ENCODE measurements at regions not wholly inside any gene's neighbourhood (a gene's known extent, or its start where the extent isn't known, plus 50 kb on each side); places are given as distances from the start of the nearest gene placed in this dataset.

DNA sequence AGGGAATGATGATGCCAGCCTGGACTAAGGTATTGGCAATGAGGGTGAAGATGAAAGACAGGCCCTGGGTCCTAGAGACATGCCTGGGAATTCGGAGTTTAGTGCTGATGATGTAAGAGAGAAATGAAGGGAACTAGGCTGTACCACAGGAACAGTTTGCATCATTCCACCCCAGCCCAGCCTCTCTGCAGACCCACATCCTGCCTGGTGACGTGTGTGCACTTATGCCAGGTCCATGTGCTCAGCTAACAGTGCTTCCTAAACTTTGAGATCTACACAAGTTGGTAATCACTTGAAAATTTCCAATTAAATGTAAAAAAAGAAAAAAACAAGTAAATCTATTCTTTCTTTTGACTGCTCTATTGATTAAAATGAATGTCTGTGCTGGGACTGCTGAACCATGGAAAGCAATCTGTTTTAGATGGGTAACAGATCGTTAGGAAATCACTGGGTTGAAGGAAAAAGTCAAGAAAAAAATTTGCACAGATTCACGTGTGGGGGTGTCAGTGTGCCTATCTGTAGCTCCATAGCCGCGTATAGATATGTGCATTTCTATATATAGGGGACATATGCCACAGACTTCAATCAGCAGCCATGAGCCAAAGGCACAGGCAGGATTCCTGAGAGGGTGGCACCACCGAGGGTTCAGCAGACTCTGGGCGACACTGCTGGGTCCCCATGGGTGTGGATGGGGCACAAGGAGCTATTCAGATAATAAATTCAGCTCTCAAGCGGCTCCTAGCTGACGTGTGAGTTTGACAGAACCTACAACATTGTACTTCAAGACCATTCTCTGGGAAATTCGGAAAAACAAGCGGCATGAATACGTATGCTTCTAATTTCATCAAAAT is 131.1 kb upstream of the OPCML start:
- Histone ChIP-seq H3K9ac (ENCODE audit: low read length) (no peak overlapping the region), H3K27ac (ENCODE audit: low read depth, low read length) (no peak overlapping the region)

DNA sequence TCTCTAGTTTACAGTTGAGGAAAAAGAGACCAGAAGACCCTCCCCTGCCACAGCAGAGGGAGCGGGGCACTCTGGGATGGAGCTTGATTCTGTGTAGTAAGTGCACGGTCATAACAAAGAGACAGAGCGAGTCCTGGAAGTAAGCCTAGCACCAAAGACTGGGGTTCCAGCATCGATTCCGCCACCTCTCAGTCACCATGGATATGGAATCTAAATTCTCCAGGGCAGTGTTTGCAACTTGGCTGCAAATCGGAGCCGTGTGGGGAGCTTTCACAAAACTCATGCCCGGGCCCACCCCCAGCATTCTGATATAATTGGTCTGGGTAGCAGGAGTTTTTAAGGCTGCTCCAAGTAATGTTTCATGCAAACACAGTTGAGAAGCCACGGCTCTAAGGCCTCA is 129.5 kb upstream of the OPCML start:
- Histone ChIP-seq H3K27ac (ENCODE audit: low read depth, low read length) (no peak overlapping the region), H3K9ac (ENCODE audit: low read length) (no peak overlapping the region), H3K9me3 (ENCODE audit: control insufficient read depth, insufficient read depth, low read depth, low read length) (no peaks in the 10 kb centered on the region), H3K4me3 (ENCODE audit: low read depth, low read length) (no peak overlapping the region), H3K36me3 (ENCODE audit: control insufficient read depth, insufficient read depth, low read length) (no peaks in the 10 kb centered on the region), H3K27me3 (ENCODE audit: control insufficient read depth, insufficient read depth, low read length) (peaks cover 5% of the 10 kb centered on the region; the same call in 1 of the 2 replicates), H3K4me1 (ENCODE audit: control insufficient read depth, insufficient read depth, low read length) (peaks cover 21% of the 10 kb centered on the region)

More for the DNA sequence above, 131.1 kb upstream of the OPCML start:
- Histone ChIP-seq H3K9me3 (ENCODE audit: control insufficient read depth, insufficient read depth, low read depth, low read length) (no peaks in the 10 kb centered on the region), H3K36me3 (ENCODE audit: control insufficient read depth, insufficient read depth, low read length) (no peaks in the 10 kb centered on the region), H3K27me3 (ENCODE audit: control insufficient read depth, insufficient read depth, low read length) (peaks cover 5% of the 10 kb centered on the region; the same call in 1 of the 2 replicates), H3K4me3 (ENCODE audit: low read depth, low read length) (no peak overlapping the region), H3K4me1 (ENCODE audit: control insufficient read depth, insufficient read depth, low read length) (peaks cover 21% of the 10 kb centered on the region)

DNA sequence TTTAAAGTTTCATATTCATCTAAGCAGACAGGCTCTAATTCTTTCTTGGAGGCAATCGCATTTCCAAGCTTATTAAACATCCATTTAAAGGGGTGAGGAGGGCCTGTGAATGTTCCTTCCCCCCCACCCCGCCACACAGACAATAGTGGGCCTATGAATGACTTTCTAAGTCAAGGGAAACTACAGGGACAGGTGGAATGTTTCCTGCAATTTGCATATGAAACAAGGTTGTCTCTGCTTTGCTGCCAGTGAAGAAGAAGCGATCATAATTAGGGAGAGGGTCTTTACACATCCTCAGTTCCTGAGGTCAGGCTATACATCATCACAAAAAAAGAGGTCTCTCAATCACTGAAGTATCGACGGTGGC is 127.9 kb upstream of the OPCML start:
- Histone ChIP-seq H3K4me3 (ENCODE audit: low read depth, low read length) (no peak overlapping the region), H3K4me1 (ENCODE audit: control insufficient read depth, insufficient read depth, low read length) (peaks cover 21% of the 10 kb centered on the region), H3K9ac (ENCODE audit: low read length) (no peak overlapping the region), H3K27me3 (ENCODE audit: control insufficient read depth, insufficient read depth, low read length) (peaks cover 5% of the 10 kb centered on the region; the same call in 1 of the 2 replicates), H3K27ac (ENCODE audit: low read depth, low read length) (no peak overlapping the region), H3K36me3 (ENCODE audit: control insufficient read depth, insufficient read depth, low read length) (no peaks in the 10 kb centered on the region), H3K9me3 (ENCODE audit: control insufficient read depth, insufficient read depth, low read depth, low read length) (no peaks in the 10 kb centered on the region)

DNA sequence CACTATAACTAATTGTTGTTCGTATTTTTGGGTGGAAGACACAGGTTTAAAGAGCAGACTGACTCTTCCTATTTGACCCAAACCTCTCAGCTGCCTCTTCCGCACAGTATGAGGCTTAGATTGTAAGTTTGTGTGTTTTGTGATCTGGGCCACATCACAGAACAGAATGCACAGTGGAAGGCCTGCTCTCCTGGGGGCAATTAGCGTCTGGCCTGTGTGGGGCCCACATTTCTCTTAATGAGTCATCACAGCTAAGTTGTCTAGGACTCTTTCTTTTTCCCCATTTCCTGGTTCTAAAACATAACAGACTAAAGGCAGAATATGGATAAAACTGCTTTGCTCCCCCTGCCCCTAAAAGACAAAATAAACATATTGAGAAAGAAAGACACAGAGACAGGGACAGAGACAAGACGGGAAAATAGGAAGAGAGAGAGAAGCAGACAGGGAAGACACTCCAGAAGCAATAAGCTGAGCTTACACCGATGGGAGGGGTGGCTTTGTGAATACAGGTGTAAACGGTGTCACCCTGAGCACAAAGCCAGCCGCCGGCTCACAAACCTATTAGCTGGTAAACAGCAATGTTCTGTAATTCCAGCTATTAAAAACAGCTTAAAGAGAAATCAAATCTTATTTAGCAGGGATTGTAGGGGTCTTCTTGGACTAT is 127.4 kb upstream of the OPCML start:
- Histone ChIP-seq H3K9me3 (ENCODE audit: control insufficient read depth, insufficient read depth, low read depth, low read length) (no peaks in the 10 kb centered on the region), H3K9ac (ENCODE audit: low read length) (no peak overlapping the region), H3K4me3 (ENCODE audit: low read depth, low read length) (no peak overlapping the region), H3K27ac (ENCODE audit: low read depth, low read length) (no peak overlapping the region), H3K4me1 (ENCODE audit: control insufficient read depth, insufficient read depth, low read length) (peaks cover 21% of the 10 kb centered on the region), H3K27me3 (ENCODE audit: control insufficient read depth, insufficient read depth, low read length) (peaks cover 5% of the 10 kb centered on the region; the same call in 1 of the 2 replicates), H3K36me3 (ENCODE audit: control insufficient read depth, insufficient read depth, low read length) (no peaks in the 10 kb centered on the region)

DNA sequence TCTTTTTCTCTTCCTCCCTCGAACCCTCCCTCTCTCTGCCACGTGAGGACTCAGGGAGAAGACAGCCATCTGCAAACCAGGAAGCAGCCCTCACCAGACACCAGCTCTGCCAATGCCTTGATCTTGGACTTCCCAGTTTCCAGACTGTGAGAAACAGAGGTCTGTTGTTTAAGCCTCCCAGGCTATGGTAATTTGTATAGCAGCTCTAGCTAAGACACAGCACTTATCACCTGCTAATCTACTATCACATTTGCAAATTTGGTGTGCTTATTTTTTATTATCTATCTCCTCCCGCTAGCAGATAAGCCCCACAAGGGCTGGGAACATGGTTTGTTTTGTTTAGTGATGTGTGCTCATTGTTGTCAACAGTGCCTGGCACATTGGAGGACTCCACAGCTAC is 124.8 kb upstream of the OPCML start:
- H3K9ac ChIP-seq (ENCODE audit: low read length), result no peak overlapping the region
- H3K9me3 ChIP-seq (ENCODE audit: control insufficient read depth, insufficient read depth, low read depth, low read length), result no peaks in the 10 kb centered on the region
- H3K4me3 ChIP-seq (ENCODE audit: low read depth, low read length), result no peak overlapping the region
- peaks cover 21% of the 10 kb centered on the region for H3K4me1 ChIP-seq (ENCODE audit: control insufficient read depth, insufficient read depth, low read length)
- no peak overlapping the region for H3K27ac ChIP-seq (ENCODE audit: low read depth, low read length)
- no peaks in the 10 kb centered on the region for H3K36me3 ChIP-seq (ENCODE audit: control insufficient read depth, insufficient read depth, low read length)
- H3K27me3 ChIP-seq (ENCODE audit: control insufficient read depth, insufficient read depth, low read length), result no peaks in the 10 kb centered on the region

DNA sequence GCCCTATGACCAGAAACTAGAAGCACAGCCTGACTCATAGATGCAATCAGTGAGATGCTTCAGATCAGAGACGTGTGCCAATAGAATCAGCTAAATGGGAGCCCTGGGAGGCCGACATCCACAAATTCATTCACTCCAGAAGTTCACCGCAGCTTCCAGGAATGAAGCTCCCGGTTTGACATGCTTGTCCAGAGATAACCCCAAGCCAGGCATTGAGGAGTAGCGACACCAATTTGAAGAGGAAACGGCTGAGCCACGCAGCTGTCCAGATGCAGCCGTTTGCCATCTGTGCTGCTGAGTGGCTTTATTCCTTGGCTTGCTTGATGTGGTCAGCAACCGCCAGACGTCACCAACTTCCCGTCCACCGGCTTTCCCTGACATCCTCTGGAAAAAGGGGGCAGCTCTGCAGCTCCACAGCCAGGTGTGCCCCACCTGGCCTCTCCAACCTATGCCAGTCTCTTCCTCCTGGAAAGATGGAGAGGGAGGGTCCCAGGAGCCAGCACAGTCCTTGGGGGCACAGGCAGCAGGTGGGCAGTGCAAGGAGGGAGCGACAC is 123.9 kb upstream of the OPCML start:
- Histone ChIP-seq H3K9ac (ENCODE audit: low read length) (no peak overlapping the region), H3K4me3 (ENCODE audit: low read depth, low read length) (no peak overlapping the region), H3K4me1 (ENCODE audit: control insufficient read depth, insufficient read depth, low read length) (peaks cover 21% of the 10 kb centered on the region), H3K27me3 (ENCODE audit: control insufficient read depth, insufficient read depth, low read length) (no peaks in the 10 kb centered on the region), H3K9me3 (ENCODE audit: control insufficient read depth, insufficient read depth, low read depth, low read length) (no peaks in the 10 kb centered on the region), H3K27ac (ENCODE audit: low read depth, low read length) (no peak overlapping the region), H3K36me3 (ENCODE audit: control insufficient read depth, insufficient read depth, low read length) (no peaks in the 10 kb centered on the region)

DNA sequence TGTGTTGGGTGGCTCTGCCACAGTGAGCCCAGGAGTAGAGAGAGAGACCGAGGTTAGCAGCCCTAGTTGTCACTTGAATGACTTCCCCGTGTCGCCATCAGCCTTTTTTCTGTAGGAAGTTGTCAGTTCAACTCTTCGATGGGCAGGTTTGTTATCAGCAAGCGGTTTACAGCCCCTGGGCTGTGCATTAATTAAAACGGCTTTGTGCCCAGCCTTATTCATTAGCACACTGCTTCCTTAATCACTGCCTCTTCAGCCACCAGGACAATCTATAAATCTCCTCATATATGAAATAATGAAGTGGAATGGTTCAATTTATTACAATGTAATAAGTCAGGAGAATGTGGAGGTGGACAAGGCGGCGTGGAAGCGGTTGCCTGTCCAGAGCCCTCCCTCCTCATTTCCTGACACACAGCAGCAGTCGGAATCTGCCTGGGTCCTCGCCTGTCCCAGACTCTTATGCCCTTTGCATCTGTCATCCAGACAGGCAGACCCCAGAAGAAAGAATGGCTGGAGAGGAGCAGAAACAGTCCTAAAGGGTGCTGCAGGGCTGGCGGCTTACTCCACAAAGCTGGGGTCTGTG is 122.4 kb upstream of the OPCML start:
- Histone ChIP-seq H3K9ac (ENCODE audit: low read length) (no peak overlapping the region), H3K9me3 (ENCODE audit: control insufficient read depth, insufficient read depth, low read depth, low read length) (no peaks in the 10 kb centered on the region), H3K27me3 (ENCODE audit: control insufficient read depth, insufficient read depth, low read length) (no peaks in the 10 kb centered on the region), H3K36me3 (ENCODE audit: control insufficient read depth, insufficient read depth, low read length) (no peaks in the 10 kb centered on the region), H3K27ac (ENCODE audit: low read depth, low read length) (no peak overlapping the region), H3K4me1 (ENCODE audit: control insufficient read depth, insufficient read depth, low read length) (peaks cover 9% of the 10 kb centered on the region), H3K4me3 (ENCODE audit: low read depth, low read length) (no peak overlapping the region)

DNA sequence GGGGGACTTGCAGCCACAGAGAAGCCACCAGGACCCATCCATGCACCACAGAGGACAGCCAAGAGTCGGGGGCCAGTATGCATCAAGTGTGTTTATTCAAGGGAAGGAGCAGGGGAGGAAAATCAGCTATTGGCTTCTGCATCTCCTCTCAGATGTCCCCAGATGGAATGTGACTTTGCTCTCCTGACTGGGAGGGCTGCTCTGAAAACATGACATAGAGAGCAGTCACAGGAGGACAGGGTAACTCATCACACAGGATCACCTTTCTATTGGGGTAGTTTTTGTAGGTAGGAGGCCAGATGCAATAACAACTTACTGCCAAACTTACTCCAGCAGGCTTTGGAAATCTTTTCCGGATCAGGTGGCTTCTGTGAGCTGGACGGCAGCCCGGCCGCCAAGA is 121.0 kb upstream of the OPCML start:
- no peaks in the 10 kb centered on the region for H3K27me3 ChIP-seq (ENCODE audit: control insufficient read depth, insufficient read depth, low read length)
- H3K9ac ChIP-seq (ENCODE audit: low read length), result no peak overlapping the region
- H3K9me3 ChIP-seq (ENCODE audit: control insufficient read depth, insufficient read depth, low read depth, low read length), result no peaks in the 10 kb centered on the region
- H3K36me3 ChIP-seq (ENCODE audit: control insufficient read depth, insufficient read depth, low read length), result no peaks in the 10 kb centered on the region
- H3K4me3 ChIP-seq (ENCODE audit: low read depth, low read length), result no peak overlapping the region
- H3K4me1 ChIP-seq (ENCODE audit: control insufficient read depth, insufficient read depth, low read length), result no peaks in the 10 kb centered on the region; the same call in 1 of the 2 replicates
- H3K27ac ChIP-seq (ENCODE audit: low read depth, low read length), result no peak overlapping the region

DNA sequence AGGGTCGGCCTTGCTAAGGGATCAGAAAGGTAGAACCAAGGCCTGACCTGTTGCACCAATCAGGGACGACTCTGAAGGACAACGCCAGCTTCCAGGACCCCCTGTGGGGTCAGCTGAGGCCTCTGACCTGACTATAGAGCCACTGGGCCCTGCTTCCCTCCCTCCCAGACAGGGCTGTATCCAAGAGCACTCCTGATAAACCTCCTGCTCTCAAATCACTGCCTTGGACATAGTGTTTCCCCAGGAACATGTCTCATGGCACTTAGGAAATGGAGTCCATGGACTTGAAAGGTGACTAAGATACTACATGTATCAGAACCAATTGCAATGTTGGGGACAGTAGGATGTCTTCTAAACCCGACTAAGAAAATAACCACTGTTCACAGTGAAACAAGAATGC is 117.8 kb upstream of the OPCML start:
- Histone ChIP-seq H3K4me3 (ENCODE audit: low read depth, low read length) (no peak overlapping the region), H3K4me1 (ENCODE audit: control insufficient read depth, insufficient read depth, low read length) (no peaks in the 10 kb centered on the region; the same call in 1 of the 2 replicates), H3K9me3 (ENCODE audit: control insufficient read depth, insufficient read depth, low read depth, low read length) (no peaks in the 10 kb centered on the region), H3K9ac (ENCODE audit: low read length) (no peak overlapping the region), H3K27ac (ENCODE audit: low read depth, low read length) (no peak overlapping the region), H3K27me3 (ENCODE audit: control insufficient read depth, insufficient read depth, low read length) (no peaks in the 10 kb centered on the region), H3K36me3 (ENCODE audit: control insufficient read depth, insufficient read depth, low read length) (no peaks in the 10 kb centered on the region)

DNA sequence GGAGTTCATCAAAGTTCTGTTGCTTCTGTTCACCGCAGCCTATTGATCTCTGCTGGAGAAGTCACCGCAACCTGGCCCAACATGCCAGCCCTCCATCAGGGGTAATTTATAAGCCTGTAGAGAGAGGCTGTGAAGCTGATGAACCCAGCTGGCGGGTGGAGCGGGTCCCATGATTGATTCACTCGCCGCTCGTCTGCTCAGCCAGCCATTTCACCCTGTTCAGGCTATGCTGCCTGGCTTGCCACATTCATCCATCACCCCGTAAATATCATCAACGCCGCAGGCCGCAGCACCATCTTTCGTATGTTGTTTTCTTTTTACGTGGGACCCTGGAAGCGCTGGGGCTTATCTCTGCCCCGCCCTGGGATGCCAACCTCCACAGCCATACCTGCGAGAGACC is 116.7 kb upstream of the OPCML start:
- no peak overlapping the region for H3K27ac ChIP-seq (ENCODE audit: low read depth, low read length)
- no peak overlapping the region for H3K9ac ChIP-seq (ENCODE audit: low read length)
- H3K9me3 ChIP-seq (ENCODE audit: control insufficient read depth, insufficient read depth, low read depth, low read length), result no peaks in the 10 kb centered on the region
- H3K36me3 ChIP-seq (ENCODE audit: control insufficient read depth, insufficient read depth, low read length), result no peaks in the 10 kb centered on the region
- no peaks in the 10 kb centered on the region for H3K4me1 ChIP-seq (ENCODE audit: control insufficient read depth, insufficient read depth, low read length)
- H3K27me3 ChIP-seq (ENCODE audit: control insufficient read depth, insufficient read depth, low read length), result no peaks in the 10 kb centered on the region
- H3K4me3 ChIP-seq (ENCODE audit: low read depth, low read length), result no peak overlapping the region

DNA sequence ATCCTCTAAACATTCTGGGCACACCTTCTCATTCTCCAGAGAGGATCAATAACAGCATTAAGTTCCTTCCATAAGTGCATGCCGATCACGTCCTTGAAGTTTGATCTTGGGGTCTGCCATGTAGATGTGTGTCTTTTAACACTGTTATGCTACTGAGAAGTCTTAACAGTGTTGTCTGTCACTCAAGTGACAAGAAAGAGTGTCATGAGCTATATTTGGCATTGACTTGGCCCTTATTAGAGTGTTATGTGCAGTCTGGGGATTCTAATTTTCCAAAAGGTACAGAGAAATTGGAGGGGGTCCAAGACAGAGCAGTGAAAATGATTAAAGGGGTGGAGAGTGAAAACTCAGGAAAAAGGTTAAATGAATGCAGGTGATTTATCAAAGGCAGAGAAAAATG is 107.1 kb upstream of the OPCML start:
- no peak overlapping the region for H3K9ac ChIP-seq (ENCODE audit: low read length)
- no peaks in the 10 kb centered on the region for H3K9me3 ChIP-seq (ENCODE audit: control insufficient read depth, insufficient read depth, low read depth, low read length)
- H3K27ac ChIP-seq (ENCODE audit: low read depth, low read length), result no peak overlapping the region
- H3K27me3 ChIP-seq (ENCODE audit: control insufficient read depth, insufficient read depth, low read length), result no peaks in the 10 kb centered on the region
- no peaks in the 10 kb centered on the region for H3K36me3 ChIP-seq (ENCODE audit: control insufficient read depth, insufficient read depth, low read length)
- H3K4me1 ChIP-seq (ENCODE audit: control insufficient read depth, insufficient read depth, low read length), result peaks cover 24% of the 10 kb centered on the region
- no peak overlapping the region for H3K4me3 ChIP-seq (ENCODE audit: low read depth, low read length)
